SK-N-SH (cell line): ENCODE measurements at regions not wholly inside any gene's neighbourhood (a gene's known extent, or its start where the extent isn't known, plus 50 kb on each side); places are given as distances from the start of the nearest gene placed in this dataset.

Experiments used
- CTCF ChIA-PET: fragments of 300-600, 350-600 bp; formaldehyde crosslinking; extraction: SDS; loops from one replicate; lab custom pipeline; 2021; lab: Yijun Ruan, JAX
- POLR2A ChIA-PET: fragments of 350-600 bp; sonication (Branson Sonifier 250); formaldehyde crosslinking; extraction: SDS; loops from one replicate; lab custom pipeline; 2020; ENCODE audit warnings: antibody characterized with exemption, inconsistent platforms; lab: Yijun Ruan, JAX
- DNase-seq: peaks from one replicate; pipeline ENCODE4 v3.0.0; 2012
- H2AFZ ChIP-seq: fragments of 200-600 bp; sonication (generic); 2 replicates; pipeline ENCODE4 v1.8.1; 2016; ENCODE audit warnings: antibody characterized with exemption, mild to moderate bottlenecking, low read depth
- H3F3A ChIP-seq: fragments of 200-600 bp; sonication (generic); replicated peaks from 2 replicates; pipeline ENCODE3; 2016; ENCODE audit warnings: antibody characterized with exemption, mild to moderate bottlenecking; ENCODE audit not compliant: insufficient read depth
- H3K27ac ChIP-seq, 2 experiments: fragments of 200-500 bp in 1 of 2; fragments of 200-600 bp in 1 of 2; sonication (Bioruptor generic) in 1 of 2; sonication (generic), shearing (Covaris generic) in 1 of 2; 2 replicates each; pipeline versions ENCODE4 v1.5.1 to v1.6.1; 2014 to 2016; ENCODE audit warnings: low read depth in 2 of 2, inconsistent platforms in 1 of 2, low read length in 1 of 2, mild to moderate bottlenecking in 1 of 2, mixed read lengths in 1 of 2
- H3K27me3 ChIP-seq: fragments of 200-600 bp; sonication (generic), shearing (Covaris generic); 2 replicates; pipeline ENCODE4 v1.6.1; 2016; ENCODE audit warnings: mixed run types; ENCODE audit not compliant: insufficient read depth
- H3K36me3 ChIP-seq, 2 experiments: fragments of 200-500 bp in 1 of 2; fragments of 200-600 bp in 1 of 2; sonication (Bioruptor generic) in 1 of 2; sonication (generic) in 1 of 2; replicated peaks in 1 of 2; 2 replicates each; pipeline versions ENCODE3 to v1.5.1; 2014 to 2016; ENCODE audit warnings: low read length in 1 of 2, mild to moderate bottlenecking in 1 of 2; ENCODE audit not compliant: insufficient read depth in 2 of 2, control insufficient read depth in 1 of 2
- H3K4me1 ChIP-seq, 2 experiments: fragments of 200-500 bp in 1 of 2; fragments of 200-600 bp in 1 of 2; sonication (Bioruptor generic) in 1 of 2; sonication (generic), shearing (Covaris generic) in 1 of 2; 2 replicates each; pipeline versions ENCODE4 v1.5.1 to v1.6.1; 2014 to 2016; ENCODE audit warnings: low read depth in 1 of 2, low read length in 1 of 2, mixed run types in 1 of 2; ENCODE audit not compliant: insufficient read depth in 2 of 2, control insufficient read depth in 1 of 2
- H3K4me2 ChIP-seq: fragments of 200-600 bp; sonication (generic), shearing (Covaris generic); 2 replicates; pipeline ENCODE4 v1.6.1; 2017; ENCODE audit warnings: mixed run types
- H3K4me3 ChIP-seq, 2 experiments: fragments of 200-500 bp in 1 of 2; fragments of 200-600 bp in 1 of 2; sonication (Bioruptor generic) in 1 of 2; sonication (generic), shearing (Covaris generic) in 1 of 2; 2 replicates each; pipeline versions ENCODE4 v1.5.1 to v1.8.1; 2014 to 2016; ENCODE audit warnings: low read depth in 2 of 2, inconsistent platforms in 1 of 2, low read length in 1 of 2, mild to moderate bottlenecking in 1 of 2, mixed read lengths in 1 of 2, moderate library complexity in 1 of 2
- H3K79me2 ChIP-seq: fragments of 200-600 bp; sonication (generic); 2 replicates; pipeline ENCODE4 v1.8.1; 2017; ENCODE audit warnings: mild to moderate bottlenecking; ENCODE audit not compliant: insufficient read depth
- H3K9ac ChIP-seq: fragments of 200-600 bp; sonication (generic); 2 replicates; pipeline ENCODE4 v1.6.1; 2017; ENCODE audit warnings: mixed run types
- H3K9me2 ChIP-seq: fragments of 200-600 bp; sonication (generic); 2 replicates; pipeline ENCODE4 v1.6.1; 2017; ENCODE audit warnings: mixed run types
- H3K9me3 ChIP-seq: fragments of 200-600 bp; sonication (generic); 2 replicates; pipeline ENCODE4 v1.6.1; 2017; ENCODE audit warnings: mixed run types, mild to moderate bottlenecking, moderate library complexity
- H4K20me1 ChIP-seq: fragments of 200-600 bp; sonication (generic); 2 replicates; pipeline ENCODE4 v1.6.1; 2017; ENCODE audit warnings: mild to moderate bottlenecking, mixed run types; ENCODE audit not compliant: insufficient read depth
- CHD2 ChIP-seq: fragments of 150-350 bp; IDR thresholded peaks from 2 replicates; pipeline ENCODE4 v1.6.1; 2018; ENCODE audit warnings: low read length; ENCODE audit not compliant: partially characterized antibody
- EP300 ChIP-seq, 2 experiments: IDR thresholded peaks; 2 replicates each; pipeline versions ENCODE4 v1.4.0 to v1.6.1; 2012; ENCODE audit warnings: borderline replicate concordance in 1 of 2, low read depth in 1 of 2, low read length in 1 of 2
- GATA2 ChIP-seq: sonication (generic); formaldehyde crosslinking; IDR thresholded peaks from 2 replicates; pipeline ENCODE4 v1.5.0; 2020; ENCODE audit warnings: mild to moderate bottlenecking, missing genetic modification reagents
- MEF2A ChIP-seq: IDR thresholded peaks from 2 replicates; pipeline ENCODE4 v1.4.0; 2012; ENCODE audit warnings: low read depth, borderline replicate concordance
- POLR2AphosphoS5 ChIP-seq: IDR thresholded peaks from 2 replicates; pipeline ENCODE4 v1.6.1; 2012; ENCODE audit warnings: low read depth, low read length
- RAD21 ChIP-seq: IDR thresholded peaks from 2 replicates; pipeline ENCODE4 v1.6.1; 2012; ENCODE audit warnings: mild to moderate bottlenecking, low read length
- RCOR1 ChIP-seq: fragments of 150-350 bp; IDR thresholded peaks from 2 replicates; pipeline ENCODE4 v1.6.1; 2017; ENCODE audit warnings: antibody characterized with exemption, low read length
- RFX5 ChIP-seq: IDR thresholded peaks from 2 replicates; pipeline ENCODE4 v1.6.1; 2012; ENCODE audit warnings: mild to moderate bottlenecking, improper control_type of control experiment, low read length
- YY1 ChIP-seq: IDR thresholded peaks from 2 replicates; pipeline ENCODE4 v1.4.0; 2012; ENCODE audit warnings: low read depth, mild to moderate bottlenecking
- WGBS: methylation state at CpG from one replicate; pipeline ENCODE4 v1.1.6; 2017; ENCODE audit warnings: low lambda C conversion rate; 5-methylcytosine and 5-hydroxymethylcytosine counted together
- TF ChIP-seq, protein P1 (sequence below): IDR thresholded peaks from 2 replicates; pipeline ENCODE4 v1.6.1; 2012; ENCODE audit warnings: mild to moderate bottlenecking, low read depth, low read length, moderate library complexity
- TF ChIP-seq, protein P2 (sequence below): fragments of 200-600 bp; sonication (generic); IDR thresholded peaks from 2 replicates; pipeline ENCODE4 v1.6.1; 2017; ENCODE audit warnings: antibody characterized with exemption, mild to moderate bottlenecking, moderate library complexity
- TF ChIP-seq, protein P3 (sequence below): fragments of 150-350 bp; IDR thresholded peaks from 2 replicates; pipeline ENCODE4 v1.6.1; 2017; ENCODE audit warnings: antibody characterized with exemption, low read length, low read depth, borderline replicate concordance
- TF ChIP-seq, protein P4 (sequence below): IDR thresholded peaks from 2 replicates; pipeline ENCODE4; 2012

DNA sequence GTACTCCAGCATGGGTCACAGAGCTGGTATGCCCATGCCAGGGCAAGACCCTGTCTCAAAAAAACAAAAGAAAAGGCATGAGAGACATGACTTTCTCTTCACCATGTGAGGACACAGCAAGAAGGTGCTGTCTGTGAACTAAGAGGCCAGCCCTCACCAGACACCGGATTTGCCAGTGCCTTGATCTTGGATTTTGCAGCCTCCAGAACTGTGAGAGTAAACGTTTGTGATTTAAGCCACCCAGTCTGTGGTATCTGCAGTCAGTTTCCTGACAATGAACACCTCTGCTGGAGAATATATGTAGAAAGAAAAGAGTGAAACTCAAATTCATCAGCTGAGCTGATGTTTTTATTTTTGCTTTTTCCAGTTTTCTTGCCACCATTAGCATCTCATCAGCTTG lies 166.3 kb upstream of the RAB4A start:
- ChIA-PET POLR2A (no interaction called here), CTCF (interaction anchor here (0.9 kb wide), 1 partner anchor 12 kb away, joined by 3 read pairs; no protein-coding TSS in a partner anchor)
- Histone ChIP-seq H3K4me1 (peaks cover 0 to 16% of the 10 kb centered on the region in 2 experiments; a peak in 1 of 4 replicates), H3F3A (no peaks in the 10 kb centered on the region), H2AFZ (no peak overlapping the region), H3K9ac (no peak overlapping the region), H3K79me2 (no peaks in the 10 kb centered on the region), H3K9me3 (no peaks in the 10 kb centered on the region), H3K4me3 (no peak overlapping the region), H4K20me1 (no peaks in the 10 kb centered on the region), H3K36me3 (no peaks in the 10 kb centered on the region), H3K4me2 (no peak overlapping the region), H3K9me2 (no peaks in the 10 kb centered on the region), H3K27ac (no peak overlapping the region), H3K27me3 (no peaks in the 10 kb centered on the region)
- 54% methylated on average over 2 of the region's 2 CpGs for WGBS
- TF ChIP-seq GATA2 (CRISPR knock-in tag) (no peak), POLR2AphosphoS5 (no peak), MEF2A (no peak), RFX5 (no peak), RAD21 (no peak), YY1 (no peak), CHD2 (no peak), EP300 (IDR thresholded peaks at IDR 0.05; ENCODE audit: borderline replicate concordance in 1 of 2, low read depth in 1 of 2, low read length in 1 of 2) (no peak), RCOR1 (no peak)
- TF ChIP-seq, protein P1, sequence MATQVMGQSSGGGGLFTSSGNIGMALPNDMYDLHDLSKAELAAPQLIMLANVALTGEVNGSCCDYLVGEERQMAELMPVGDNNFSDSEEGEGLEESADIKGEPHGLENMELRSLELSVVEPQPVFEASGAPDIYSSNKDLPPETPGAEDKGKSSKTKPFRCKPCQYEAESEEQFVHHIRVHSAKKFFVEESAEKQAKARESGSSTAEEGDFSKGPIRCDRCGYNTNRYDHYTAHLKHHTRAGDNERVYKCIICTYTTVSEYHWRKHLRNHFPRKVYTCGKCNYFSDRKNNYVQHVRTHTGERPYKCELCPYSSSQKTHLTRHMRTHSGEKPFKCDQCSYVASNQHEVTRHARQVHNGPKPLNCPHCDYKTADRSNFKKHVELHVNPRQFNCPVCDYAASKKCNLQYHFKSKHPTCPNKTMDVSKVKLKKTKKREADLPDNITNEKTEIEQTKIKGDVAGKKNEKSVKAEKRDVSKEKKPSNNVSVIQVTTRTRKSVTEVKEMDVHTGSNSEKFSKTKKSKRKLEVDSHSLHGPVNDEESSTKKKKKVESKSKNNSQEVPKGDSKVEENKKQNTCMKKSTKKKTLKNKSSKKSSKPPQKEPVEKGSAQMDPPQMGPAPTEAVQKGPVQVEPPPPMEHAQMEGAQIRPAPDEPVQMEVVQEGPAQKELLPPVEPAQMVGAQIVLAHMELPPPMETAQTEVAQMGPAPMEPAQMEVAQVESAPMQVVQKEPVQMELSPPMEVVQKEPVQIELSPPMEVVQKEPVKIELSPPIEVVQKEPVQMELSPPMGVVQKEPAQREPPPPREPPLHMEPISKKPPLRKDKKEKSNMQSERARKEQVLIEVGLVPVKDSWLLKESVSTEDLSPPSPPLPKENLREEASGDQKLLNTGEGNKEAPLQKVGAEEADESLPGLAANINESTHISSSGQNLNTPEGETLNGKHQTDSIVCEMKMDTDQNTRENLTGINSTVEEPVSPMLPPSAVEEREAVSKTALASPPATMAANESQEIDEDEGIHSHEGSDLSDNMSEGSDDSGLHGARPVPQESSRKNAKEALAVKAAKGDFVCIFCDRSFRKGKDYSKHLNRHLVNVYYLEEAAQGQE: no peak
- TF ChIP-seq, protein P2, sequence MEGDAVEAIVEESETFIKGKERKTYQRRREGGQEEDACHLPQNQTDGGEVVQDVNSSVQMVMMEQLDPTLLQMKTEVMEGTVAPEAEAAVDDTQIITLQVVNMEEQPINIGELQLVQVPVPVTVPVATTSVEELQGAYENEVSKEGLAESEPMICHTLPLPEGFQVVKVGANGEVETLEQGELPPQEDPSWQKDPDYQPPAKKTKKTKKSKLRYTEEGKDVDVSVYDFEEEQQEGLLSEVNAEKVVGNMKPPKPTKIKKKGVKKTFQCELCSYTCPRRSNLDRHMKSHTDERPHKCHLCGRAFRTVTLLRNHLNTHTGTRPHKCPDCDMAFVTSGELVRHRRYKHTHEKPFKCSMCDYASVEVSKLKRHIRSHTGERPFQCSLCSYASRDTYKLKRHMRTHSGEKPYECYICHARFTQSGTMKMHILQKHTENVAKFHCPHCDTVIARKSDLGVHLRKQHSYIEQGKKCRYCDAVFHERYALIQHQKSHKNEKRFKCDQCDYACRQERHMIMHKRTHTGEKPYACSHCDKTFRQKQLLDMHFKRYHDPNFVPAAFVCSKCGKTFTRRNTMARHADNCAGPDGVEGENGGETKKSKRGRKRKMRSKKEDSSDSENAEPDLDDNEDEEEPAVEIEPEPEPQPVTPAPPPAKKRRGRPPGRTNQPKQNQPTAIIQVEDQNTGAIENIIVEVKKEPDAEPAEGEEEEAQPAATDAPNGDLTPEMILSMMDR: no peak
- TF ChIP-seq, protein P3, sequence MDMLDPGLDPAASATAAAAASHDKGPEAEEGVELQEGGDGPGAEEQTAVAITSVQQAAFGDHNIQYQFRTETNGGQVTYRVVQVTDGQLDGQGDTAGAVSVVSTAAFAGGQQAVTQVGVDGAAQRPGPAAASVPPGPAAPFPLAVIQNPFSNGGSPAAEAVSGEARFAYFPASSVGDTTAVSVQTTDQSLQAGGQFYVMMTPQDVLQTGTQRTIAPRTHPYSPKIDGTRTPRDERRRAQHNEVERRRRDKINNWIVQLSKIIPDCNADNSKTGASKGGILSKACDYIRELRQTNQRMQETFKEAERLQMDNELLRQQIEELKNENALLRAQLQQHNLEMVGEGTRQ: no peak
- TF ChIP-seq, protein P4, sequence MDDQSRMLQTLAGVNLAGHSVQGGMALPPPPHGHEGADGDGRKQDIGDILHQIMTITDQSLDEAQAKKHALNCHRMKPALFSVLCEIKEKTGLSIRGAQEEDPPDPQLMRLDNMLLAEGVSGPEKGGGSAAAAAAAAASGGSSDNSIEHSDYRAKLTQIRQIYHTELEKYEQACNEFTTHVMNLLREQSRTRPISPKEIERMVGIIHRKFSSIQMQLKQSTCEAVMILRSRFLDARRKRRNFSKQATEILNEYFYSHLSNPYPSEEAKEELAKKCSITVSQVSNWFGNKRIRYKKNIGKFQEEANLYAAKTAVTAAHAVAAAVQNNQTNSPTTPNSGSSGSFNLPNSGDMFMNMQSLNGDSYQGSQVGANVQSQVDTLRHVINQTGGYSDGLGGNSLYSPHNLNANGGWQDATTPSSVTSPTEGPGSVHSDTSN: no peak
- no peak for DNase-seq
